SK-N-SH (cell line): ENCODE measurements at regions not wholly inside any gene's neighbourhood (a gene's known extent, or its start where the extent isn't known, plus 50 kb on each side); places are given as distances from the start of the nearest gene placed in this dataset.

Source experiments
- CTCF ChIA-PET: fragments of 300-600, 350-600 bp; formaldehyde crosslinking; extraction: SDS; loops from one replicate; lab custom pipeline; 2021; lab: Yijun Ruan, JAX
- POLR2A ChIA-PET: fragments of 350-600 bp; sonication (Branson Sonifier 250); formaldehyde crosslinking; extraction: SDS; loops from one replicate; lab custom pipeline; 2020; ENCODE audit warnings: antibody characterized with exemption, inconsistent platforms; lab: Yijun Ruan, JAX
- DNase-seq: peaks from one replicate; pipeline ENCODE4 v3.0.0; 2012
- H2AFZ ChIP-seq: fragments of 200-600 bp; sonication (generic); 2 replicates; pipeline ENCODE4 v1.8.1; 2016; ENCODE audit warnings: antibody characterized with exemption, mild to moderate bottlenecking, low read depth
- H3F3A ChIP-seq: fragments of 200-600 bp; sonication (generic); replicated peaks from 2 replicates; pipeline ENCODE3; 2016; ENCODE audit warnings: antibody characterized with exemption, mild to moderate bottlenecking; ENCODE audit not compliant: insufficient read depth
- H3K27ac ChIP-seq, 2 experiments: fragments of 200-500 bp in 1 of 2; fragments of 200-600 bp in 1 of 2; sonication (Bioruptor generic) in 1 of 2; sonication (generic), shearing (Covaris generic) in 1 of 2; 2 replicates each; pipeline versions ENCODE4 v1.5.1 to v1.6.1; 2014 to 2016; ENCODE audit warnings: low read depth in 2 of 2, inconsistent platforms in 1 of 2, low read length in 1 of 2, mild to moderate bottlenecking in 1 of 2, mixed read lengths in 1 of 2
- H3K27me3 ChIP-seq: fragments of 200-600 bp; sonication (generic), shearing (Covaris generic); 2 replicates; pipeline ENCODE4 v1.6.1; 2016; ENCODE audit warnings: mixed run types; ENCODE audit not compliant: insufficient read depth
- H3K36me3 ChIP-seq, 2 experiments: fragments of 200-500 bp in 1 of 2; fragments of 200-600 bp in 1 of 2; sonication (Bioruptor generic) in 1 of 2; sonication (generic) in 1 of 2; replicated peaks in 1 of 2; 2 replicates each; pipeline versions ENCODE3 to v1.5.1; 2014 to 2016; ENCODE audit warnings: low read length in 1 of 2, mild to moderate bottlenecking in 1 of 2; ENCODE audit not compliant: insufficient read depth in 2 of 2, control insufficient read depth in 1 of 2
- H3K4me1 ChIP-seq, 2 experiments: fragments of 200-500 bp in 1 of 2; fragments of 200-600 bp in 1 of 2; sonication (Bioruptor generic) in 1 of 2; sonication (generic), shearing (Covaris generic) in 1 of 2; 2 replicates each; pipeline versions ENCODE4 v1.5.1 to v1.6.1; 2014 to 2016; ENCODE audit warnings: low read depth in 1 of 2, low read length in 1 of 2, mixed run types in 1 of 2; ENCODE audit not compliant: insufficient read depth in 2 of 2, control insufficient read depth in 1 of 2
- H3K4me2 ChIP-seq: fragments of 200-600 bp; sonication (generic), shearing (Covaris generic); 2 replicates; pipeline ENCODE4 v1.6.1; 2017; ENCODE audit warnings: mixed run types
- H3K4me3 ChIP-seq, 2 experiments: fragments of 200-500 bp in 1 of 2; fragments of 200-600 bp in 1 of 2; sonication (Bioruptor generic) in 1 of 2; sonication (generic), shearing (Covaris generic) in 1 of 2; 2 replicates each; pipeline versions ENCODE4 v1.5.1 to v1.8.1; 2014 to 2016; ENCODE audit warnings: low read depth in 2 of 2, inconsistent platforms in 1 of 2, low read length in 1 of 2, mild to moderate bottlenecking in 1 of 2, mixed read lengths in 1 of 2, moderate library complexity in 1 of 2
- H3K79me2 ChIP-seq: fragments of 200-600 bp; sonication (generic); 2 replicates; pipeline ENCODE4 v1.8.1; 2017; ENCODE audit warnings: mild to moderate bottlenecking; ENCODE audit not compliant: insufficient read depth
- H3K9ac ChIP-seq: fragments of 200-600 bp; sonication (generic); 2 replicates; pipeline ENCODE4 v1.6.1; 2017; ENCODE audit warnings: mixed run types
- H3K9me2 ChIP-seq: fragments of 200-600 bp; sonication (generic); 2 replicates; pipeline ENCODE4 v1.6.1; 2017; ENCODE audit warnings: mixed run types
- H3K9me3 ChIP-seq: fragments of 200-600 bp; sonication (generic); 2 replicates; pipeline ENCODE4 v1.6.1; 2017; ENCODE audit warnings: mixed run types, mild to moderate bottlenecking, moderate library complexity
- H4K20me1 ChIP-seq: fragments of 200-600 bp; sonication (generic); 2 replicates; pipeline ENCODE4 v1.6.1; 2017; ENCODE audit warnings: mild to moderate bottlenecking, mixed run types; ENCODE audit not compliant: insufficient read depth
- ELF1 ChIP-seq: IDR thresholded peaks from 2 replicates; pipeline ENCODE4 v1.4.0; 2012
- IRF3 ChIP-seq: fragments of 150-350 bp; IDR thresholded peaks from 2 replicates; pipeline ENCODE4 v1.6.1; 2016; ENCODE audit warnings: mild to moderate bottlenecking, low read depth, low read length
- MXI1 ChIP-seq: IDR thresholded peaks from 2 replicates; pipeline ENCODE4 v1.6.1; 2012; ENCODE audit warnings: mild to moderate bottlenecking, low read depth, low read length, improper control_type of control experiment
- PBX3 ChIP-seq: IDR thresholded peaks from 2 replicates; pipeline ENCODE4; 2012
- POLR2AphosphoS5 ChIP-seq: IDR thresholded peaks from 2 replicates; pipeline ENCODE4 v1.6.1; 2012; ENCODE audit warnings: low read depth, low read length
- SIN3A ChIP-seq: IDR thresholded peaks from 2 replicates; pipeline ENCODE4 v1.6.1; 2012; ENCODE audit warnings: low read depth, mild to moderate bottlenecking, low read length, moderate library complexity, borderline replicate concordance
- TEAD4 ChIP-seq: IDR thresholded peaks from 2 replicates; pipeline ENCODE4 v1.4.0; 2012; ENCODE audit warnings: mild to moderate bottlenecking, borderline replicate concordance; ENCODE audit not compliant: insufficient read depth
- ZBTB33 ChIP-seq: IDR thresholded peaks from 2 replicates; pipeline ENCODE4 v1.4.0; 2012; ENCODE audit warnings: low read depth, borderline replicate concordance
- WGBS: methylation state at CpG from one replicate; pipeline ENCODE4 v1.1.6; 2017; ENCODE audit warnings: low lambda C conversion rate; 5-methylcytosine and 5-hydroxymethylcytosine counted together

- no peak for TF ChIP-seq ZBTB33
Measured at GRCh38 chr11:112369916-112370315, 109.3 kb upstream of the PLET1 start (continued).

- H3K4me2 ChIP-seq = no peak overlapping the region
- H3K9me2 ChIP-seq = no peaks in the 10 kb centered on the region
- H3K27me3 ChIP-seq = no peaks in the 10 kb centered on the region
- no peak for TF ChIP-seq SIN3A
- TF ChIP-seq TEAD4 = no peak
- no peak for TF ChIP-seq IRF3
- TF ChIP-seq MXI1 = no peak
- no peak for TF ChIP-seq POLR2AphosphoS5
- TF ChIP-seq ELF1 = no peak
- no peaks in the 10 kb centered on the region for H3K36me3 ChIP-seq
- H3K4me3 ChIP-seq = no peak overlapping the region
- POLR2A ChIA-PET = no interaction called here
- no peaks in the 10 kb centered on the region for H3K79me2 ChIP-seq
- CTCF ChIA-PET = interaction anchor here (1.1 to 1.8 kb wide), 2 partner anchors 9 to 94 kb away, joined by 3 to 4 read pairs; no protein-coding TSS in a partner anchor
- no peaks in the 10 kb centered on the region for H3K4me1 ChIP-seq
- H2AFZ ChIP-seq = no peak overlapping the region
- WGBS = 61% methylated on average over 9 of the region's 9 CpGs
- no peak for DNase-seq
- no peak overlapping the region for H3K27ac ChIP-seq
- H3K9me3 ChIP-seq = no peaks in the 10 kb centered on the region
- no peaks in the 10 kb centered on the region for H4K20me1 ChIP-seq
- no peaks in the 10 kb centered on the region for H3F3A ChIP-seq
- no peak overlapping the region for H3K9ac ChIP-seq
Measured at GRCh38 chr11:112374486-112375140, 114.0 kb upstream of the PLET1 start.

GRCh38 chr11:112377946-112378345, 117.3 kb upstream of the PLET1 start:
- no peak for DNase-seq
- Histone ChIP-seq H3K9me3 (no peaks in the 10 kb centered on the region), H3K79me2 (no peaks in the 10 kb centered on the region), H3K9ac (no peak overlapping the region), H3K4me2 (no peak overlapping the region), H3K4me3 (no peak overlapping the region), H3F3A (no peaks in the 10 kb centered on the region), H3K27ac (no peak overlapping the region), H3K36me3 (no peaks in the 10 kb centered on the region), H3K27me3 (no peaks in the 10 kb centered on the region), H3K4me1 (no peaks in the 10 kb centered on the region), H3K9me2 (no peaks in the 10 kb centered on the region), H4K20me1 (no peaks in the 10 kb centered on the region), H2AFZ (no peak overlapping the region)
- 36% methylated on average over 4 of the region's 4 CpGs for WGBS
- ChIA-PET CTCF (no interaction called here), POLR2A (no interaction called here)
- TF ChIP-seq PBX3 = no peak
